Activated T-helper 2 cell treated with anti-CD3 and anti-CD28 coated beads, Interferon-gamma antibody, Interleukin-2, Interleukin-4, amounts not matched to agents 10 μg/mL and 5 μg/mL and 100 μg/mL, durations not matched to agents 14 hours and 24 hours and 36 hours (primary cell): ENCODE measurements at regions not wholly inside any gene's neighbourhood (a gene's known extent, or its start where the extent isn't known, plus 50 kb on each side); places are given as distances from the start of the nearest gene placed in this dataset.

Experiments
- DNase-seq: peaks from one replicate; pipeline ENCODE4 v3.0.0; 2021; ENCODE audit warnings: low spot score
- H3K27ac Mint-ChIP-seq: one replicate; pipeline ENCODE4 v1.8.0; 2021; ENCODE audit warnings: mixed read lengths
- H3K27me3 Mint-ChIP-seq: one replicate; pipeline ENCODE4 v1.8.0; 2021; ENCODE audit warnings: low read depth, mixed read lengths
- H3K36me3 Mint-ChIP-seq: one replicate; pipeline ENCODE4 v1.8.0; 2021; ENCODE audit warnings: low read depth, mixed read lengths
- H3K4me1 Mint-ChIP-seq: one replicate; pipeline ENCODE4 v1.8.0; 2021; ENCODE audit warnings: low read depth, mixed read lengths
- H3K4me3 Mint-ChIP-seq: one replicate; pipeline ENCODE4 v1.8.0; 2021; ENCODE audit warnings: low read depth, mild to moderate bottlenecking, moderate library complexity, mixed read lengths
- H3K9me3 Mint-ChIP-seq: one replicate; pipeline ENCODE4 v1.8.0; 2021; ENCODE audit warnings: mixed read lengths
- intact Hi-C: fragments of 100-400 bp; cut with micrococcal nuclease; formaldehyde crosslinking; loops from one replicate; pipeline ENCODE4 v1.15.1; 2023

GRCh38 chr7:80370587-80370986 is 141.3 kb downstream of the GNAT3 start:
- Mint-ChIP-seq H3K4me3 (no peak overlapping the region), H3K27me3 (no peaks in the 10 kb centered on the region), H3K27ac (no peak overlapping the region), H3K36me3 (no peaks in the 10 kb centered on the region), H3K4me1 (no peaks in the 10 kb centered on the region), H3K9me3 (no peaks in the 10 kb centered on the region)
- no peak for DNase-seq
- intact Hi-C loops = no loop called here

GRCh38 chr7:80369321-80369720 is 142.5 kb downstream of the GNAT3 start:
- no peak overlapping the region for H3K4me3 Mint-ChIP-seq
- intact Hi-C loops = no loop called here

GRCh38 chr7:80362677-80363076 is 149.2 kb downstream of the GNAT3 start:
- intact Hi-C loops = no loop called here
- no peak overlapping the region for H3K4me3 Mint-ChIP-seq
- DNase-seq = no peak
- H3K27ac Mint-ChIP-seq = no peak overlapping the region
- no peaks in the 10 kb centered on the region for H3K27me3 Mint-ChIP-seq
- H3K4me1 Mint-ChIP-seq = no peaks in the 10 kb centered on the region
- no peaks in the 10 kb centered on the region for H3K36me3 Mint-ChIP-seq
- H3K9me3 Mint-ChIP-seq = no peaks in the 10 kb centered on the region

More at GRCh38 chr7:80369321-80369720, 142.5 kb downstream of the GNAT3 start:
- no peak for DNase-seq
- H3K4me1 Mint-ChIP-seq = no peaks in the 10 kb centered on the region
- no peak overlapping the region for H3K27ac Mint-ChIP-seq
- no peaks in the 10 kb centered on the region for H3K27me3 Mint-ChIP-seq
- H3K36me3 Mint-ChIP-seq = no peaks in the 10 kb centered on the region
- no peaks in the 10 kb centered on the region for H3K9me3 Mint-ChIP-seq

GRCh38 chr7:80362010-80362618 is 149.8 kb downstream of the GNAT3 start:
- H3K9me3 Mint-ChIP-seq = no peaks in the 10 kb centered on the region
- H3K27ac Mint-ChIP-seq = no peak overlapping the region
- DNase-seq = no peak
- no peaks in the 10 kb centered on the region for H3K36me3 Mint-ChIP-seq
- no peaks in the 10 kb centered on the region for H3K27me3 Mint-ChIP-seq
- intact Hi-C loops = no loop called here
- H3K4me3 Mint-ChIP-seq = no peak overlapping the region
- H3K4me1 Mint-ChIP-seq = no peaks in the 10 kb centered on the region

- H3K4me1 Mint-ChIP-seq = no peaks in the 10 kb centered on the region
- intact Hi-C loops = no loop called here
Measured at GRCh38 chr7:80359476-80359875, 152.4 kb downstream of the GNAT3 start.

GRCh38 chr7:80359029-80359428 is 152.8 kb downstream of the GNAT3 start:
- H3K4me3 Mint-ChIP-seq = no peak overlapping the region
- intact Hi-C loops = no loop called here
- no peaks in the 10 kb centered on the region for H3K27me3 Mint-ChIP-seq
- H3K36me3 Mint-ChIP-seq = no peaks in the 10 kb centered on the region
- H3K9me3 Mint-ChIP-seq = no peaks in the 10 kb centered on the region
- no peak overlapping the region for H3K27ac Mint-ChIP-seq
- H3K4me1 Mint-ChIP-seq = no peaks in the 10 kb centered on the region
- DNase-seq = no peak

More at GRCh38 chr7:80359476-80359875, 152.4 kb downstream of the GNAT3 start:
- DNase-seq = no peak
- H3K9me3 Mint-ChIP-seq = no peaks in the 10 kb centered on the region
- H3K4me3 Mint-ChIP-seq = no peak overlapping the region
- H3K27ac Mint-ChIP-seq = no peak overlapping the region
- no peaks in the 10 kb centered on the region for H3K36me3 Mint-ChIP-seq
- no peaks in the 10 kb centered on the region for H3K27me3 Mint-ChIP-seq

GRCh38 chr7:80357530-80357929 is 154.3 kb downstream of the GNAT3 start:
- no peak for DNase-seq
- Mint-ChIP-seq H3K36me3 (no peaks in the 10 kb centered on the region), H3K9me3 (no peaks in the 10 kb centered on the region), H3K27me3 (no peaks in the 10 kb centered on the region), H3K27ac (no peak overlapping the region), H3K4me3 (no peak overlapping the region), H3K4me1 (no peaks in the 10 kb centered on the region)
- intact Hi-C loops = no loop called here

GRCh38 chr7:80350430-80350829 is 161.4 kb downstream of the GNAT3 start:
- Mint-ChIP-seq H3K9me3 (no peaks in the 10 kb centered on the region), H3K27ac (no peak overlapping the region), H3K4me3 (no peak overlapping the region), H3K27me3 (no peaks in the 10 kb centered on the region), H3K4me1 (no peaks in the 10 kb centered on the region), H3K36me3 (no peaks in the 10 kb centered on the region)
- no peak for DNase-seq
- intact Hi-C loops = no loop called here

- H3K36me3 Mint-ChIP-seq = no peaks in the 10 kb centered on the region
- no peaks in the 10 kb centered on the region for H3K27me3 Mint-ChIP-seq
- intact Hi-C loops = no loop called here
- no peak overlapping the region for H3K4me3 Mint-ChIP-seq
- no peak for DNase-seq
- no peaks in the 10 kb centered on the region for H3K9me3 Mint-ChIP-seq
- no peaks in the 10 kb centered on the region for H3K4me1 Mint-ChIP-seq
- no peak overlapping the region for H3K27ac Mint-ChIP-seq
Measured at GRCh38 chr7:80348223-80348622, 163.6 kb downstream of the GNAT3 start.

- intact Hi-C loops = no loop called here
Measured at GRCh38 chr7:80347173-80347572, 164.7 kb downstream of the GNAT3 start.

GRCh38 chr7:80346704-80347103 is 165.2 kb downstream of the GNAT3 start:
- H3K27ac Mint-ChIP-seq = no peak overlapping the region
- DNase-seq = no peak
- no peaks in the 10 kb centered on the region for H3K36me3 Mint-ChIP-seq
- H3K27me3 Mint-ChIP-seq = no peaks in the 10 kb centered on the region
- intact Hi-C loops = no loop called here
- H3K4me1 Mint-ChIP-seq = no peaks in the 10 kb centered on the region
- H3K9me3 Mint-ChIP-seq = no peaks in the 10 kb centered on the region
- no peak overlapping the region for H3K4me3 Mint-ChIP-seq

More at GRCh38 chr7:80347173-80347572, 164.7 kb downstream of the GNAT3 start:
- no peaks in the 10 kb centered on the region for H3K9me3 Mint-ChIP-seq
- H3K4me3 Mint-ChIP-seq = no peak overlapping the region
- H3K27me3 Mint-ChIP-seq = no peaks in the 10 kb centered on the region
- H3K4me1 Mint-ChIP-seq = no peaks in the 10 kb centered on the region
- no peak overlapping the region for H3K27ac Mint-ChIP-seq
- H3K36me3 Mint-ChIP-seq = no peaks in the 10 kb centered on the region
- DNase-seq = no peak

- Mint-ChIP-seq H3K36me3 (no peaks in the 10 kb centered on the region), H3K27ac (no peak overlapping the region), H3K4me3 (no peak overlapping the region), H3K9me3 (no peaks in the 10 kb centered on the region), H3K4me1 (no peaks in the 10 kb centered on the region), H3K27me3 (no peaks in the 10 kb centered on the region)
- intact Hi-C loops = no loop called here
- no peak for DNase-seq
Measured at GRCh38 chr7:80335511-80336231, 176.2 kb downstream of the GNAT3 start.

GRCh38 chr7:80334908-80335307 is 177.0 kb downstream of the GNAT3 start:
- H3K27me3 Mint-ChIP-seq = no peaks in the 10 kb centered on the region
- no peak for DNase-seq
- no peaks in the 10 kb centered on the region for H3K4me1 Mint-ChIP-seq
- H3K27ac Mint-ChIP-seq = no peak overlapping the region
- intact Hi-C loops = no loop called here
- H3K9me3 Mint-ChIP-seq = no peaks in the 10 kb centered on the region
- no peaks in the 10 kb centered on the region for H3K36me3 Mint-ChIP-seq
- no peak overlapping the region for H3K4me3 Mint-ChIP-seq
